HG02938 (cell line): ENCODE measurements at regions not wholly inside any gene's neighbourhood (a gene's known extent, or its start where the extent isn't known, plus 50 kb on each side); places are given as distances from the start of the nearest gene placed in this dataset.
"Not testable (repeated sequence)": the region's sequence is repeated elsewhere in the genome, so short reads cannot be mapped to it uniquely, and the experiment has no call there.

Source experiments
- ATAC-seq: cut with Tn5 transposase; IDR thresholded peaks from one replicate; pipeline ENCODE4 v1.9.1; 2021; ENCODE audit warnings: mild to moderate bottlenecking, moderate library complexity; ENCODE audit not compliant: unreplicated experiment

DNA sequence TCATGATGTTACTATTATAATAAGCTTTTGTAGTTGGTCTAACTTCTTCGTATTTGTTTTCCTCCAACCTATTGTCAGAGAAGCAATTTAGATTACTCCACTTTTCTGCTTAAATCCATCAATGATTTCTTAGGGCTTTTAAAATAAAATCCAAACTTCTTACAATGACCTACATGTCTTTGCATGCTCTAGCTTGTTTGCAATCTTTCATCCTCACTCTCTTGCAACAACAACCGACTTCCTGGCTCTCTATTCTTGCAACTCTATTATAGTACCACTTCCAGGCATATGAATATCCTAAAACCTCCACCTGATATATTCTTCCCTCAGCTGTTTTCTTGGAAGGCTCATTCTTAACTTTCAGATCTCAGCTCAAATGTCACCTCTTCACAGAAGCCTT, 1288.7 kb downstream of the PLA2G4A start:
- ATAC-seq: no peak

DNA sequence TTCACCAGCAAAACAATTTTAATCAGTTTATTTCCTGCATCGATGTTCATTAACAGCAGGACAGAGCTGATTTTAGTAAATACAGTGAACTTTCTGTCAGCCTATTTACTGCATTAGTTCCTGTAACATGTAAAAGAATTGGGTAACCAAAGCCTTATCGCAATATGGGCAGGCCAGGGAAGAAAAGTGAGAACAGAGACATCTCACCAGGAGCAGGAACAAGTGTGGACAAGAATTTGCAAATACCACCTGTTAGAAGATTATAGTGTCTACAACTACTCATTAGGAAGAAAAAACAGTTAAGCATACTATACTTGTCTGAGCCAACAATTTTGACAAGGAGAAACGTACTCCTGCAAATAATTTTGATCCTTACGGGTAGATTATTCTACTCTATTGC, 1293.9 kb downstream of the PLA2G4A start:
- ATAC-seq: no peak

DNA sequence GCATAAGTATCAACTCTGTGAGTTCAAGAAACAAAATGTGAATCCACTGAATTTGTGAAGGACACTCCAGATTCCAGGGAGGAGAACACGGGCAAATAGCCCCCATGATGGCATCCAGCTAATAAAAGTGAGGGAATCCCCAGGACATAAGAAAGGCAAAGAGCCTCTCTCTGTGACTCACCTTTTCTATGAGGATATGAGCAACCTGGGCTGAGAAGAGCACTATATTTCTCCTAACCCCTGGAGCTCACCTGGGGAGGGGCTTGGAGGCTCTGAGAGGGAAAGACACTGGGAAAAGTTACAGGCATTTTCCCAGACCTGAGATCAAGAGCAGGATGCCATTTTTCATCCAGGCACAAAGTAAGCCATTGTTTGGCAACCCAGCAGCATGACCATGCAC, 1298.8 kb downstream of the PLA2G4A start:
- ATAC-seq: no peak

DNA sequence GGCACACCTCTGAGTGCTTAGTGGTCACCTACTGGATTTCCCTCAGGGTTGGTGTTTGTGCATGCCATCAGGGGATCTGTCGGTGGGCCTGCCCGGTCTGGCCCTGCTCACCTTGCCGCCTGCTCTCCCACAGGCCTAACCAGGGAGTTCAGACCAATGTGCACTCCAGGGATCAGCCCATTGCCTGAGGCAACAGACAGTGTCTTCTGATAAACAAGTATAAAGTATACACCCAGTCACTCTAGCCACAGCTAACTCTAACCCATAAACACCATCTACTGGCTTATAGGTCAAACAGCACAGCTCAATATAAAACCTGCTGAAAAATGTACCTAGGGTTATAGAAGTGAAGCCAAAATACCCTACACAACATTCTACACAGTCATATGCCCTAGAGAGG, 1300.0 kb downstream of the PLA2G4A start:
- ATAC-seq: no peak

DNA sequence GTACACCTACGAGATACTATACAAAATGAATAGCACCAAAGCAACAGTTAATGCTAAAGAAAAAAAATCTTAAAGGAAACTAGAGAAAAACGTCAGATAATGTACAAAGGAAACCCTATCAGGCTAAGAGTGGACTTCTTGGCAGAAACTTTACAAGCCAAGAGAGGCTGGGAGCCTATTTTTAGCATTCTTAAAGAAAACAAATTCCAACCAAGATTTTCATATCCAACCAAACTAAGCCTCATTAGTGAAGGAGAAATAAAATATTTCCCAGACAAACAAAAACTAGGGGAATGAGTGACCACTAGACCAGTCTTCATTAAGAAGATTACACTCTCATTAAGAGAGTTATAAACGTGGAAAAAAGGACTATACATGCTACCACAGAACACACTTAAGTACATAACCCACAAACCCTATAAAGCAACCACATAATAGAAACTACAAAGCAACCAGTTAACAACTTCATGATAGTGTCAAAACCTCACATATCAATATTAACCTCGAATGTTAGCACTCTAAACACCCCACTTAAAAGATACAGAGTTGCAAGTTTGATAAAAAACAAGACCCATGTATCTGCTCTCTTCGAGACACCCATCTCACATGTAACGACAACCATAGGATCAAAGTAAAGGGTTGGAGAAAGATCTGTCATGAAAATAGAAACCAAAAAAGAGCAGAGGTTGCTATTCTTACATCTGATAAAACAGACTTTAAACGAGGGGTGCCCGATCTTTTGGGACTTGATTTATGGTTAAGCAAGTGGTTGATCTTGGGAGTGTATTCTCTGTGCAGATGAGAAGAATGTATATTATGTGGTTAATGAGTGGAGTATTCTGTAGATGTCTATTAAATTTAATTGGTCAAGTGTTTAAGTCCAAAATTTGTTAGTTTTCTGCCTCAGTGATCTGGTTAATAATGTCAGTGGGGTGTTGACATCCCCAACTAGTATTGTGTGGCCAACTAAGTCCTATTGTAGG, 1301.4 kb downstream of the PLA2G4A start:
- no peak for ATAC-seq

DNA sequence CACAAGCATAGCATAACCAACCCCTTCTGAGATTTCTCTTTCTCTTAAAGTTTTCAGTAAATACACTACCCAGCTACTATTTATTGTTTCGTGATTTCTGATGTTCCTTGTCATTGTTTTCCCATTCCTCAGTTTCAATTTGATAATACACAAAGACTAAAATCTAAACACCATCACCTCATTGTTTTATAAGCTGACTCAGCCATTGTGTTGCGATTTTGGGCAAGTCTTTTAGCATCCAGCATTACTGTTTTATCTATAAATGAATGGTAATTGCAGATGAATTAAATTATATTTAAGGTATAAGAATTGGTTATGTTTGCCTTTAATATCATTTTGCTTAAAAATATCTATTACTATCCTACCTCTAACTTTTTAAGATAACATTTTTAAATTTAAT, 1308.5 kb downstream of the PLA2G4A start:
- ATAC-seq: no peak

DNA sequence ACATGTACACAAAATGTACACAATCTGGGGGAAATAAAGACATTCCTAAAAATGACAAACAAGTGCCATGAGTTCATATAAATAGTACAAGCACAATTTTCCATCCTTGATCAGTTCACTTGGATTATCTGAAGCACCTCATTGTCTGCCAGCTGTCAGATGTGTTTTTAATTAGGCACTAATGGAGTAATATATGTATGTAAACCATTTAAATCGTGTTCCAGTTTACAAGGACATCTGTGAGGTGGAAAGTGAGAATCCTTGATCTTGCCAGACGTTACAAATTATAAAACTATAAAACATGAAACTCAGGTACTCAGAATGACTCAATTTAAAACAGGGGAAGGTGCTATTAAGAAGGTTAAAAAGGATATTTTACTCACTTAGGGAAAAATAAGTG, 1312.2 kb downstream of the PLA2G4A start:
- no peak for ATAC-seq

DNA sequence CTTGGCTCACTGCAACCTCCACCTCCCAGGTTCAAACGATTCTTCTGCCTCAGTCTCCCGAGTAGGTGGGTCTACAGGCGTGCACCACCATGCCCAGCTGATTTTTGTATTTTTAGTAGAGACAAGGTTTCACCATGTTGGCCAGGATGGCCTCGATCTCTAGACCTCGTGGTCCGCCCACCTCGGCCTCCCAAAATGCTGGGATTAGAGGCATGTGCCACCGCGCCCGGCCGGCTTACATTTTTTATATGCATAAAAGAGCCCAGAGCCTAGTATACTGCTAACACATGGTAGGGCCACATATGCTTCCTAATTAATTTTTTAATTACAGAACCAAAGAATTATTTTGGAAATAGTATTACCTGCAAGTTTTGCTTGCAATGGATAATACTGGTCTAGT, 1325.4 kb downstream of the PLA2G4A start:
- ATAC-seq: no peak

DNA sequence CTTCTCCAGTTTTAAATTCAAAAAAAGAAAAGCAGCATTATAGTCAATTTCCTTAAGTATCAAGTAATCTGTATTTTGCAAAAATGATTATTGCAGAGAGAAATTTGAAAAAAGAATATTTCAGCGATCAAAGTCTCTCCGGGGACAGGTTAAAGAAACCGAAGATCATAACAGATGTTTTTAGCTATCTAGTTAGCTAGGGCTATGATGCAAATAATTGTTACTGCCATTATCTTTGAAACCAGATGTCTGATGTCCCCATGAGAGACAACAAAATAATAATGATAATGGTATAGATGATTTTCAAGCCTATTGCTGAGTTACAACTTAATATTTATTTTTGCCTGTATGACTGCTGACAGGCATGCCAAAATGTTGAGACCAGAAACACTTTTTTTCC, 1326.0 kb downstream of the PLA2G4A start:
- ATAC-seq: no peak

DNA sequence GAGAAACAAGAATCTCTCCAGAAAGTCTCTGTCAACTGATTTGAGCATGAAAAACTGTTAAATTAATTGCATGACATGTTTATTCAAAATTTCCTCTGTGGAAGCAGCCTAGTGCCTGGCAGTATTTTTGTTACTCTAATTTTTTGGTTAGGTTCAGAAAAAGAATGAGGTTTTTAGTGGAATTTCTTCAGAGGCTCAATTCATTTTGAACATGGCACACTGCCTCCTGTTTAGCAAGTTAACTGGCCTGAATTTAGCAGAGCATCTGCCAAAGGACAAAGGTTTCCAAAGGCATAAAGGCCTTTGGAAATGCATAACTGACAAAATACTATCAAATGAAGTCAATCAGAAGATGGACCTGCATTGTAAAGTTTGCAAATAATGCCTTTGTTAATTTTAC, 1326.5 kb downstream of the PLA2G4A start:
- ATAC-seq: no peak

DNA sequence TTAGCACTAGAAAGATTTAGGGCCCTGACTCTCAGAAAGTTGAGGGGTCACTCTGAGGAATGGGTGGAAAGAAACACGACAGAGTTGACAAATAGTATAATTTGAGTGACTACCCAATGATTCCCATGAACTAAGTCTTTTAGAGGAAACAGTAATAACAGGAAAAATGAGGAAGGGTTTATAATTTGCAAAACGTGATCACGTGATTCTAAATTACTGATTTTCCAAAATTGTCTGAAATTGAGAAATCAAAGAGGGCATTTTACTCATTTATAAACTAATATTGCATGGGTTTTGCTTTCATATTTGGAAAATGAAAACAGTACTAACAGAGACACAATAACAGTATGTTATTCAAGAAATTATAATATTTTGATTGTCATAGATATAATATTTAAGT, 1335.7 kb downstream of the PLA2G4A start:
- ATAC-seq: no peak

DNA sequence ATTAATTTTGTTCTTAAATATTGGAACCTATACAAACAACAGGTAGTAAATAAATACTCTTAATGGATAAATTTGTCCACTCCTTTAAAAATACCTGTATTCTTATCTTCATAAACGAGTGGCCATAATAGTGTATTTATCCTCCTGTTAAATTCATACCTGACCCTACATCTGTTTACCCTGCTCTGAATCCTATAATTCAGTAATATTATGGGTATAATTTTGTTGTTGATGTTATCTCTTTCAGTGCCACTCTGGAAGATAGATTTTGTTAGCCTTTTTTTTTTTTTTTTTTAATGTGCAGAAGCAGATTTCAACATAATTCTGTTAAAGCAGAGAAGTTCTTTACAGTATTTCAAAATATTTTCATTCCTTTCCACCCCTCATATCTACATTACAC, 1337.9 kb downstream of the PLA2G4A start:
- ATAC-seq: no peak

DNA sequence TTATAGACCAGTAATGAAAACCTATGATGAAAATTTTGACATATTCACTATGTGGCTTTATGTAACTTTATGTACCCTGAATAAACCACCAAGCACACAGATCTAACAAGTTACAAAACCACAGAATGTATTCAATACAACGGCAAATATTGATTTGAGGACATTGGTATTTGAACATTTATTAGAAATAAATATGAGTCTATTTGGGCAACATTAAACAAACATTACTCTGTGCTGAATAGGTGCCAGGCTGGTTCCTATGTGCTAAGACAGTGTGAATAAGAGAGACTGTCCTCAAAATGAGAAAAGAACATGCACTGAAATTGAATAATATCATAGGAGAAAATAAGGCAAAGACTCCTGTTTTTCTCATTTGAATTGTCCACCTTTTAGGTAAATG, 1341.2 kb downstream of the PLA2G4A start:
- ATAC-seq: no peak

DNA sequence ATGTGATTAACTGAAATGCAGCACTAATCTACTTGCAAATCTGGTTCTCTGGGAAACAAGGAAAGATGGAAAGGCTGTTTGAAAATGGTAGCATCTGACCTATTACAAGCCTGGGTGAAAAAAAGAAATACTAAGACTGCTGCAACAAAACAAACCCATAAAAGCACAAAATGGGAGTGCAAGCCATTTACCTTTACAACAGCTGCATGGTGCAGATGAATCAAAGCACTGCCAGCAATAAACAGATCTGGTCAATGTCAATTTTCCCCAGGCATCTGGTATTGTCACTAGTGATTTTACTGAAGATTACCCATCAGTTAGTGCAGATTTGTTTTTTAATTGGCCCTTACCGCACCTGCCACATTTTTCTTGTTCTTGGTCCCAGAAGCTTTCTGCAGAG, 1341.7 kb downstream of the PLA2G4A start:
- ATAC-seq: no peak

DNA sequence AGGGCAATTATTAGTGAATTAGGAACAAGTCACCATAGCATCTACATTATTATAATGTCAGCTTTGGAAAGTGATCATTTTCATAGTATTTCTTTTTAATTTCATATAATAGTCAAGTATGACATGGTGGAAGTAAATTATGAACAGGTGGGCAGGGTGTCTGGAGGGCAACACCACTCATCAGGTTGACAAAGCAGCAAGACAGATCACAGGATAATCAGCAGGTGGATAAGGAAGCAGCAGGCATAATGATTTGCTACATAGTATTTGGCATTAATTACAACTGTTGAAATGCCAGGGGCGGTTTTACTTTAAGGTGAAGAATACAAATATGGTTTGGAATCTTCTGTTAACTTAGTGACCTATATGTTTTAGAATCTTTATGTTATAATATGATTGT, 1342.2 kb downstream of the PLA2G4A start:
- no peak for ATAC-seq

DNA sequence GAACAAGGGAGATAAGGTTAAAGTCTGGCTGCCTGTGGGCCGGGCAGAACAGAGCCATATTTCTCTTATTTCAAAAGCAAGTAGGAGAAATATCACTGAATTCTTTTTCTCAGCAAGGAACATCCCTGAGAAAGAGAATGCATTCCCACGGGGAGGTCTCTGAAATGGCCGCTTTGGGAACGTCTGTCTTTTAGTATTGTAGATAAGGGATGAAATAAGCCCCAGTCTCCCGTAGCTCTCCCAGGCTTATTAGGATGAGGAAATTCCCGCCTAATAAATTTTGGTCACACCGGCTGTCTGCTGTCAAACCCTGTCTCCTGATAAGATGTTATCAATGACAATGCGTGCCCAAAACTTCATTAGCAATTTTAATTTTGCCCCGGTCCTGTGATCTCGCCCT, 1353.3 kb downstream of the PLA2G4A start:
- not testable (repeated sequence) for ATAC-seq

DNA sequence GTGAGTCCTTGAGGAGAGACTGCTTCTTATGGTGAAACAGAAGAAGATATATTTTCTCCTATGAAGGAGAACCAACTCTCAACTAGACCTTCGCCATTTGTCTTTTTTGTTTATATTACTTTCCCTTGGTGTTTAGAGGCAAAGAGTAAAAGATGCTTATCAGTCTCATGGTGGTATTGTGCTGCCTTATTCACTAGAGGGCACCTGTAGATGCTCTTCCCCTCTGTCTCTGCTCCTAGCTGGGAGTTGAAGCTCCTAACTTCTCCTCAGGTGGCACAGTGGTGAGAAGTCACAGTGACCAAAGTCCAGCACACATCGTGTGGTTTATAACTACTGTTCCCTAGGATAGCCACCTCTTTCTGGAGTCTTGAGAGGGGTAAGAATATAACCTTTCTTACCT, 1359.6 kb downstream of the PLA2G4A start:
- ATAC-seq: no peak

DNA sequence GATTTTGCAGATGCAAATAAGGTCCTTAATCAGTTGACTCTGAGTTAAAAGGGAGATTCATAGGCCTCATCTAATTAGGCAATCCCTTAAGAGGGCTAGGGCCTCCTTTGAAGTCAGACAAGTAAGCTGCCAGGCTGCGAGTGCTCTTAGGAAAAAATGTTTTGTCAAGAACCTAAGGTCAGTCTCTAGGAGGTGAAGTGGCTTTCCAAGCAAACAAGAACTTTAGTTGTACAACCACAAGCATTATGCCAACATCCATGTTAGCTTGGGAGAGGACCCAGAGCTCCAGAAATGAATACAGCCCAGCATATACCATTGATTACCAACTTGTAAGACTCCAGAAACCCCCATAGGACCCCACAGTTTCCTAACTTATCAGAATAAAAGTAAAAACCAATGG, 1366.2 kb downstream of the PLA2G4A start:
- ATAC-seq: no peak

DNA sequence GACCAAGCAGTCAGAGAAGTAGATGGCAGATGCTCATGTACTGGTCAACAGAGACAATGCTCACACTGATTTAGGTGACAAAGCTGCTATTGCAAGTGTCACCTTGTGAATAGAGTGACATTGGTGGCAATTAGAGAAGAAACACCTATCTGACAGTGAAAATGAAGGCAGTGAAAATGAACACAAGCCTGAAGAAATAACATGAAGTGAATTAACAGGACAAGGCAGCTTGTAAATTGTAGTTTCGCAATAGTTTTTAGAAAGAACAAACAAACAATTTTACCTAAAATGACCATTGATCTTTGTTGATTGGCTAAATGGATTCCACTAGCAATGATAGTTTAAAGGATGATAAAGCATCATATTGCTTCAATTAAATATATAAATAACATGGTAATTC, 1389.5 kb downstream of the PLA2G4A start:
- ATAC-seq: no peak

DNA sequence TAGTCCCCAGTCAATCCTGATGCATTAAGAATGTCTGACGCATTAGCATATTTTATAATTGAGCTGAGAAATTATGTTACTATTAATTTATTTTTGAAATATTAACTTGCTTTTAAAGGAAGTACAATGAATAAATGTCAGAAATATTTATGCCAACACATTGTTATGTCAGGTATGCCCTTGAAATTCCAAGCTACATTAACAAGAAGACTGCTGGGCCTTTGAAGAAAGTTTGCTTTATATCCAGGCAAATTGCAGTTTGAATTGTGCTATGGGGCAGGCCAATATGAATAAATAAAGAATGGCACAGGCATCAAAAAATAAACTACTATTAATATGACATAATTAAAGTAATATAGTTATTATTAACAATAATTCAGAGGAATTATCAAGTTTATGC, 1391.3 kb downstream of the PLA2G4A start:
- ATAC-seq: no peak

DNA sequence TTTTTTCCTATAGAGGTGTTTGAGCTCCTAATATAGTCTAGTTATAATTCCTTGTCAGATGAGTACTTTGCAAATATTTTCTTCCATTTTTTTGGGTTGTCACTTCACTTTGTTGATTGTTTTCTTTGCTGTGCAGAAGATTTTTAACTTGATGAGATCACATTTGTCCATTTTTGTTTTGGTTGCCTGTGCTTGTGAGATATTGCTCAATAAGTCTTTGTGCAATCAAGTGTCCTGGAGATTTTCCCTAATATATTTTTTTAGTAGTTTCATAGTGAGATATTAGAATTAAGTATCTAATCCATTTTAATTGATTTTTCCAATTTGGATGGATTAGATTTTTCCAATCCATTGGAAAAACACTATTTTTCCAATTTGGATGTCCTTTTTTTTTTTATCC, 1395.5 kb downstream of the PLA2G4A start:
- no peak for ATAC-seq

DNA sequence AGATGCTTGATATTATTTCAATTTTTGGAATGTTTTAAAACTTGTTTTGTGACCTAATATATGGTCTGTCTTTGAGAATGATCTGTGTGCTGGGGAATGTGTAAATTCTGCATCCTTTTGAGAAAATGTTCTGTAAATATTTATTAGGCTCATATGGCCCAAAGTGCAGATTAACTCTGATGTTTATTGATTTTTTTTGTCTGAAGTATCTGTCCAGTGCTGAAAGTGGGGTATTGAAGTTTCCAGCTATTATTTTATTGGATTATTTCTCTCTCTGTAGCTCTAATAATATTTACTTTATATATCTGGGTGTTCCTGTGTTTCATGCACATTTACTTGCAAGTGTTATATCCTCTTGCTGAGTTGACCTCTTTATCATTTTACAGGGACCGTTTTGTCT, 1397.2 kb downstream of the PLA2G4A start:
- no peak for ATAC-seq

DNA sequence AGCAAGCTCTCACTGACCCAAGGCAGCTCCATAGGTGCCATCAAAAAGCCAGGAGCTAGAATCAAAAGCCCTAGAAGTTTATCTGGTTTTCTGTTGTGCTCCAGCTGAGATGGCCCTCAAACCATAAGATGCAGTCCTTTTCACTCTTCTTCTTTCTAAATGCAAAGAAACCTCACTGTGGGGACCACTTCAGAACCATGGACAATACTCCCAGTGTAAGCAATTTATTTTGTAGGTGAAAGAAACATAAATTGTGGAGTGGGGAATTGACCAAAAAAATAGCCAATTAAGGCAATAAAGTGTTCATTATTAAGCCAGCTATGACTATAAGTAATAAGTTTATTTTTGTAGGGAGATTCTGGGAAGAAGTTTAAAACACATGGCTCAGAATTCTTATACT, 1399.9 kb downstream of the PLA2G4A start:
- ATAC-seq: no peak
